SK-N-SH (cell line): ENCODE measurements at regions not wholly inside any gene's neighbourhood (a gene's known extent, or its start where the extent isn't known, plus 50 kb on each side); places are given as distances from the start of the nearest gene placed in this dataset.

Experiments used
- CTCF ChIA-PET: fragments of 300-600, 350-600 bp; formaldehyde crosslinking; extraction: SDS; loops from one replicate; lab custom pipeline; 2021; lab: Yijun Ruan, JAX
- POLR2A ChIA-PET: fragments of 350-600 bp; sonication (Branson Sonifier 250); formaldehyde crosslinking; extraction: SDS; loops from one replicate; lab custom pipeline; 2020; ENCODE audit warnings: antibody characterized with exemption, inconsistent platforms; lab: Yijun Ruan, JAX
- DNase-seq: peaks from one replicate; pipeline ENCODE4 v3.0.0; 2012
- H2AFZ ChIP-seq: fragments of 200-600 bp; sonication (generic); 2 replicates; pipeline ENCODE4 v1.8.1; 2016; ENCODE audit warnings: antibody characterized with exemption, mild to moderate bottlenecking, low read depth
- H3F3A ChIP-seq: fragments of 200-600 bp; sonication (generic); replicated peaks from 2 replicates; pipeline ENCODE3; 2016; ENCODE audit warnings: antibody characterized with exemption, mild to moderate bottlenecking; ENCODE audit not compliant: insufficient read depth
- H3K27ac ChIP-seq, 2 experiments: fragments of 200-500 bp in 1 of 2; fragments of 200-600 bp in 1 of 2; sonication (Bioruptor generic) in 1 of 2; sonication (generic), shearing (Covaris generic) in 1 of 2; 2 replicates each; pipeline versions ENCODE4 v1.5.1 to v1.6.1; 2014 to 2016; ENCODE audit warnings: low read depth in 2 of 2, inconsistent platforms in 1 of 2, low read length in 1 of 2, mild to moderate bottlenecking in 1 of 2, mixed read lengths in 1 of 2
- H3K27me3 ChIP-seq: fragments of 200-600 bp; sonication (generic), shearing (Covaris generic); 2 replicates; pipeline ENCODE4 v1.6.1; 2016; ENCODE audit warnings: mixed run types; ENCODE audit not compliant: insufficient read depth
- H3K36me3 ChIP-seq, 2 experiments: fragments of 200-500 bp in 1 of 2; fragments of 200-600 bp in 1 of 2; sonication (Bioruptor generic) in 1 of 2; sonication (generic) in 1 of 2; replicated peaks in 1 of 2; 2 replicates each; pipeline versions ENCODE3 to v1.5.1; 2014 to 2016; ENCODE audit warnings: low read length in 1 of 2, mild to moderate bottlenecking in 1 of 2; ENCODE audit not compliant: insufficient read depth in 2 of 2, control insufficient read depth in 1 of 2
- H3K4me1 ChIP-seq, 2 experiments: fragments of 200-500 bp in 1 of 2; fragments of 200-600 bp in 1 of 2; sonication (Bioruptor generic) in 1 of 2; sonication (generic), shearing (Covaris generic) in 1 of 2; 2 replicates each; pipeline versions ENCODE4 v1.5.1 to v1.6.1; 2014 to 2016; ENCODE audit warnings: low read depth in 1 of 2, low read length in 1 of 2, mixed run types in 1 of 2; ENCODE audit not compliant: insufficient read depth in 2 of 2, control insufficient read depth in 1 of 2
- H3K4me2 ChIP-seq: fragments of 200-600 bp; sonication (generic), shearing (Covaris generic); 2 replicates; pipeline ENCODE4 v1.6.1; 2017; ENCODE audit warnings: mixed run types
- H3K4me3 ChIP-seq, 2 experiments: fragments of 200-500 bp in 1 of 2; fragments of 200-600 bp in 1 of 2; sonication (Bioruptor generic) in 1 of 2; sonication (generic), shearing (Covaris generic) in 1 of 2; 2 replicates each; pipeline versions ENCODE4 v1.5.1 to v1.8.1; 2014 to 2016; ENCODE audit warnings: low read depth in 2 of 2, inconsistent platforms in 1 of 2, low read length in 1 of 2, mild to moderate bottlenecking in 1 of 2, mixed read lengths in 1 of 2, moderate library complexity in 1 of 2
- H3K79me2 ChIP-seq: fragments of 200-600 bp; sonication (generic); 2 replicates; pipeline ENCODE4 v1.8.1; 2017; ENCODE audit warnings: mild to moderate bottlenecking; ENCODE audit not compliant: insufficient read depth
- H3K9ac ChIP-seq: fragments of 200-600 bp; sonication (generic); 2 replicates; pipeline ENCODE4 v1.6.1; 2017; ENCODE audit warnings: mixed run types
- H3K9me2 ChIP-seq: fragments of 200-600 bp; sonication (generic); 2 replicates; pipeline ENCODE4 v1.6.1; 2017; ENCODE audit warnings: mixed run types
- H3K9me3 ChIP-seq: fragments of 200-600 bp; sonication (generic); 2 replicates; pipeline ENCODE4 v1.6.1; 2017; ENCODE audit warnings: mixed run types, mild to moderate bottlenecking, moderate library complexity
- H4K20me1 ChIP-seq: fragments of 200-600 bp; sonication (generic); 2 replicates; pipeline ENCODE4 v1.6.1; 2017; ENCODE audit warnings: mild to moderate bottlenecking, mixed run types; ENCODE audit not compliant: insufficient read depth
- CHD2 ChIP-seq: fragments of 150-350 bp; IDR thresholded peaks from 2 replicates; pipeline ENCODE4 v1.6.1; 2018; ENCODE audit warnings: low read length; ENCODE audit not compliant: partially characterized antibody
- CTCF ChIP-seq: fragments of 200-600 bp; sonication (generic); IDR thresholded peaks from 2 replicates; pipeline ENCODE4 v1.6.1; 2017; ENCODE audit warnings: antibody characterized with exemption, mild to moderate bottlenecking, moderate library complexity
- EP300 ChIP-seq, 2 experiments: IDR thresholded peaks; 2 replicates each; pipeline versions ENCODE4 v1.4.0 to v1.6.1; 2012; ENCODE audit warnings: borderline replicate concordance in 1 of 2, low read depth in 1 of 2, low read length in 1 of 2
- FOXJ3 ChIP-seq: sonication (generic); formaldehyde crosslinking; IDR thresholded peaks from 2 replicates; pipeline ENCODE4 v1.5.1; 2020; ENCODE audit warnings: mild to moderate bottlenecking, missing genetic modification reagents
- FOXM1 ChIP-seq: IDR thresholded peaks from 2 replicates; pipeline ENCODE4 v1.4.0; 2012; ENCODE audit warnings: low read depth, mild to moderate bottlenecking
- GABPA ChIP-seq: IDR thresholded peaks from 2 replicates; pipeline ENCODE4 v1.4.0; 2012; ENCODE audit warnings: low read depth, mild to moderate bottlenecking
- GATA2 ChIP-seq: sonication (generic); formaldehyde crosslinking; IDR thresholded peaks from 2 replicates; pipeline ENCODE4 v1.5.0; 2020; ENCODE audit warnings: mild to moderate bottlenecking, missing genetic modification reagents
- JUND ChIP-seq: IDR thresholded peaks from 2 replicates; pipeline ENCODE4 v1.4.0; 2012
- MXI1 ChIP-seq: IDR thresholded peaks from 2 replicates; pipeline ENCODE4 v1.6.1; 2012; ENCODE audit warnings: mild to moderate bottlenecking, low read depth, low read length, improper control_type of control experiment
- NFIC ChIP-seq: IDR thresholded peaks from 2 replicates; pipeline ENCODE4 v1.4.0; 2012; ENCODE audit warnings: borderline replicate concordance
- RCOR1 ChIP-seq: fragments of 150-350 bp; IDR thresholded peaks from 2 replicates; pipeline ENCODE4 v1.6.1; 2017; ENCODE audit warnings: antibody characterized with exemption, low read length
- REST ChIP-seq: IDR thresholded peaks from 2 replicates; pipeline ENCODE4 v1.6.1; 2012; ENCODE audit warnings: mild to moderate bottlenecking, low read depth, low read length, moderate library complexity
- RFX5 ChIP-seq: IDR thresholded peaks from 2 replicates; pipeline ENCODE4 v1.6.1; 2012; ENCODE audit warnings: mild to moderate bottlenecking, improper control_type of control experiment, low read length
- RXRA ChIP-seq: IDR thresholded peaks from 2 replicates; pipeline ENCODE4 v1.4.0; 2012; ENCODE audit warnings: low read depth, mild to moderate bottlenecking, borderline replicate concordance
- TAF1 ChIP-seq: IDR thresholded peaks from 2 replicates; pipeline ENCODE4 v1.6.1; 2012; ENCODE audit warnings: low read depth, mild to moderate bottlenecking, low read length, moderate library complexity, borderline replicate concordance
- USF2 ChIP-seq: fragments of 150-350 bp; IDR thresholded peaks from 2 replicates; pipeline ENCODE4 v1.6.1; 2017; ENCODE audit warnings: antibody characterized with exemption, low read length, low read depth, borderline replicate concordance
- WGBS: methylation state at CpG from one replicate; pipeline ENCODE4 v1.1.6; 2017; ENCODE audit warnings: low lambda C conversion rate; 5-methylcytosine and 5-hydroxymethylcytosine counted together
- TF ChIP-seq, protein P1 (sequence below): IDR thresholded peaks from 2 replicates; pipeline ENCODE4; 2012

- Histone ChIP-seq H3K9me2 (no peaks in the 10 kb centered on the region), H2AFZ (no peak overlapping the region), H3K4me3 (no peak overlapping the region), H3F3A (no peaks in the 10 kb centered on the region), H3K27ac (no peak overlapping the region), H3K36me3 (no peaks in the 10 kb centered on the region), H3K27me3 (no peaks in the 10 kb centered on the region), H4K20me1 (no peaks in the 10 kb centered on the region), H3K79me2 (no peaks in the 10 kb centered on the region), H3K9me3 (no peaks in the 10 kb centered on the region), H3K9ac (no peak overlapping the region), H3K4me2 (no peak overlapping the region), H3K4me1 (no peaks in the 10 kb centered on the region)
- CTCF ChIA-PET: interaction anchor here (0.8 to 1.3 kb wide), 2 partner anchors 146 to 1506 kb away, joined by 3 to 4 read pairs; no protein-coding TSS in a partner anchor
- TF ChIP-seq FOXJ3 (CRISPR knock-in tag): no peak
- TF ChIP-seq MXI1: no peak
- TF ChIP-seq RXRA: no peak
- no peak for TF ChIP-seq RFX5
- no peak for TF ChIP-seq GABPA
- TF ChIP-seq TAF1: no peak
- no peak for TF ChIP-seq EP300 (IDR thresholded peaks at IDR 0.05; ENCODE audit: borderline replicate concordance in 1 of 2, low read depth in 1 of 2, low read length in 1 of 2)
- TF ChIP-seq USF2: no peak
- no peak for TF ChIP-seq CTCF
- TF ChIP-seq FOXM1: no peak
- no peak for TF ChIP-seq NFIC
- TF ChIP-seq, protein P1, sequence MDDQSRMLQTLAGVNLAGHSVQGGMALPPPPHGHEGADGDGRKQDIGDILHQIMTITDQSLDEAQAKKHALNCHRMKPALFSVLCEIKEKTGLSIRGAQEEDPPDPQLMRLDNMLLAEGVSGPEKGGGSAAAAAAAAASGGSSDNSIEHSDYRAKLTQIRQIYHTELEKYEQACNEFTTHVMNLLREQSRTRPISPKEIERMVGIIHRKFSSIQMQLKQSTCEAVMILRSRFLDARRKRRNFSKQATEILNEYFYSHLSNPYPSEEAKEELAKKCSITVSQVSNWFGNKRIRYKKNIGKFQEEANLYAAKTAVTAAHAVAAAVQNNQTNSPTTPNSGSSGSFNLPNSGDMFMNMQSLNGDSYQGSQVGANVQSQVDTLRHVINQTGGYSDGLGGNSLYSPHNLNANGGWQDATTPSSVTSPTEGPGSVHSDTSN: no peak
- no peak for TF ChIP-seq RCOR1
- TF ChIP-seq CHD2: no peak
- no peak for TF ChIP-seq JUND
- no peak for TF ChIP-seq GATA2 (CRISPR knock-in tag)
- TF ChIP-seq REST: no peak
- no peak for DNase-seq
- POLR2A ChIA-PET: no interaction called here
- WGBS: 49% methylated on average over 4 of the region's 5 CpGs
Observed at GRCh38 chr20:43244647-43245046, 54.9 kb upstream of the PTPRT start.
